IPS-18a (cell line): ENCODE measurements at regions not wholly inside any gene's neighbourhood (a gene's known extent, or its start where the extent isn't known, plus 50 kb on each side); places are given as distances from the start of the nearest gene placed in this dataset.
"Not testable (repeated sequence)": the region's sequence is repeated elsewhere in the genome, so short reads cannot be mapped to it uniquely, and the experiment has no call there.

Experiments
- H3K27ac ChIP-seq: one replicate; pipeline ENCODE4 v1.5.1; 2013; ENCODE audit warnings: low read length
- H3K27me3 ChIP-seq: one replicate; pipeline ENCODE4 v1.6.1; 2013; ENCODE audit warnings: mild to moderate bottlenecking, low read length; ENCODE audit not compliant: control insufficient read depth, insufficient read depth
- H3K36me3 ChIP-seq: one replicate; pipeline ENCODE4 v1.6.1; 2013; ENCODE audit warnings: low read depth, low read length; ENCODE audit not compliant: control insufficient read depth
- H3K4me1 ChIP-seq: one replicate; pipeline ENCODE4 v1.6.1; 2013; ENCODE audit warnings: low read depth, low read length; ENCODE audit not compliant: control insufficient read depth
- H3K4me3 ChIP-seq: one replicate; pipeline ENCODE4 v1.5.1; 2013; ENCODE audit warnings: low read length
- H3K9ac ChIP-seq: one replicate; pipeline ENCODE4 v1.6.1; 2013; ENCODE audit warnings: mild to moderate bottlenecking, low read length, moderate library complexity
- H3K9me3 ChIP-seq: one replicate; pipeline ENCODE4 v1.6.1; 2013; ENCODE audit warnings: low read depth, low read length; ENCODE audit not compliant: control insufficient read depth

GRCh38 chr7:21336743-21337142, 91.1 kb upstream of the SP4 start:
- H3K4me3 ChIP-seq = no peak overlapping the region
- H3K27me3 ChIP-seq = no peaks in the 10 kb centered on the region
- no peaks in the 10 kb centered on the region for H3K9me3 ChIP-seq
- H3K9ac ChIP-seq = no peak overlapping the region
- H3K27ac ChIP-seq = no peak overlapping the region
- H3K4me1 ChIP-seq = no peaks in the 10 kb centered on the region
- no peaks in the 10 kb centered on the region for H3K36me3 ChIP-seq

GRCh38 chr7:21338728-21339164, 89.1 kb upstream of the SP4 start:
- no peaks in the 10 kb centered on the region for H3K27me3 ChIP-seq
- no peak overlapping the region for H3K27ac ChIP-seq
- H3K36me3 ChIP-seq = no peaks in the 10 kb centered on the region
- no peaks in the 10 kb centered on the region for H3K4me1 ChIP-seq
- no peaks in the 10 kb centered on the region for H3K9me3 ChIP-seq
- no peak overlapping the region for H3K9ac ChIP-seq
- no peak overlapping the region for H3K4me3 ChIP-seq

- peaks cover 13% of the 10 kb centered on the region for H3K4me1 ChIP-seq
- not testable (repeated sequence) for H3K27ac ChIP-seq, H3K9me3 ChIP-seq, H3K4me3 ChIP-seq, H3K9ac ChIP-seq, H3K27me3 ChIP-seq, H3K36me3 ChIP-seq
Observed at GRCh38 chr7:21344900-21345299, 83.0 kb upstream of the SP4 start.

- Histone ChIP-seq H3K9ac (no peak overlapping the region), H3K4me3 (no peak overlapping the region), H3K9me3 (no peaks in the 10 kb centered on the region)
Observed at GRCh38 chr7:21345361-21345760, 82.5 kb upstream of the SP4 start.

GRCh38 chr7:21346297-21346696, 81.6 kb upstream of the SP4 start:
- Histone ChIP-seq H3K4me1 (peaks cover 13% of the 10 kb centered on the region), H3K4me3 (no peak overlapping the region), H3K27me3 (no peaks in the 10 kb centered on the region), H3K27ac (no peak overlapping the region), H3K9ac (no peak overlapping the region), H3K9me3 (no peaks in the 10 kb centered on the region), H3K36me3 (no peaks in the 10 kb centered on the region)

More at GRCh38 chr7:21345361-21345760, 82.5 kb upstream of the SP4 start:
- no peaks in the 10 kb centered on the region for H3K36me3 ChIP-seq
- no peak overlapping the region for H3K27ac ChIP-seq
- H3K4me1 ChIP-seq = peaks cover 13% of the 10 kb centered on the region
- H3K27me3 ChIP-seq = no peaks in the 10 kb centered on the region

- no peaks in the 10 kb centered on the region for H3K9me3 ChIP-seq
- no peaks in the 10 kb centered on the region for H3K36me3 ChIP-seq
- no peak overlapping the region for H3K4me3 ChIP-seq
- H3K9ac ChIP-seq = no peak overlapping the region
- no peaks in the 10 kb centered on the region for H3K27me3 ChIP-seq
- H3K4me1 ChIP-seq = no peaks in the 10 kb centered on the region
- H3K27ac ChIP-seq = no peak overlapping the region
Observed at GRCh38 chr7:21352540-21353387, 75.1 kb upstream of the SP4 start.

- Histone ChIP-seq H3K4me3 (no peak overlapping the region), H3K9ac (no peak overlapping the region), H3K27ac (no peak overlapping the region), H3K36me3 (no peaks in the 10 kb centered on the region), H3K9me3 (no peaks in the 10 kb centered on the region), H3K27me3 (no peaks in the 10 kb centered on the region), H3K4me1 (no peaks in the 10 kb centered on the region)
Observed at GRCh38 chr7:21353388-21353780, 74.5 kb upstream of the SP4 start.

GRCh38 chr7:21354284-21354683, 73.6 kb upstream of the SP4 start:
- no peaks in the 10 kb centered on the region for H3K9me3 ChIP-seq
- H3K9ac ChIP-seq = no peak overlapping the region
- no peak overlapping the region for H3K27ac ChIP-seq
- H3K27me3 ChIP-seq = no peaks in the 10 kb centered on the region
- no peaks in the 10 kb centered on the region for H3K4me1 ChIP-seq
- H3K4me3 ChIP-seq = no peak overlapping the region
- H3K36me3 ChIP-seq = no peaks in the 10 kb centered on the region

- no peaks in the 10 kb centered on the region for H3K4me1 ChIP-seq
- H3K27me3 ChIP-seq = no peaks in the 10 kb centered on the region
- no peaks in the 10 kb centered on the region for H3K9me3 ChIP-seq
- no peak overlapping the region for H3K9ac ChIP-seq
- H3K4me3 ChIP-seq = no peak overlapping the region
- H3K27ac ChIP-seq = no peak overlapping the region
- no peaks in the 10 kb centered on the region for H3K36me3 ChIP-seq
Observed at GRCh38 chr7:21355406-21355874, 72.4 kb upstream of the SP4 start.

- no peaks in the 10 kb centered on the region for H3K36me3 ChIP-seq
- H3K4me3 ChIP-seq = no peak overlapping the region
- H3K27me3 ChIP-seq = no peaks in the 10 kb centered on the region
- H3K9me3 ChIP-seq = no peaks in the 10 kb centered on the region
- no peak overlapping the region for H3K27ac ChIP-seq
- no peaks in the 10 kb centered on the region for H3K4me1 ChIP-seq
- no peak overlapping the region for H3K9ac ChIP-seq
Observed at GRCh38 chr7:21356616-21357015, 71.3 kb upstream of the SP4 start.

- H3K9ac ChIP-seq = no peak overlapping the region
- no peaks in the 10 kb centered on the region for H3K36me3 ChIP-seq
- no peaks in the 10 kb centered on the region for H3K9me3 ChIP-seq
- H3K4me3 ChIP-seq = no peak overlapping the region
- H3K27me3 ChIP-seq = no peaks in the 10 kb centered on the region
- H3K27ac ChIP-seq = no peak overlapping the region
- H3K4me1 ChIP-seq = no peaks in the 10 kb centered on the region
Observed at GRCh38 chr7:21357151-21358097, 70.5 kb upstream of the SP4 start.
